Neural progenitor cell (in vitro differentiated cells): ENCODE measurements at regions not wholly inside any gene's neighbourhood (a gene's known extent, or its start where the extent isn't known, plus 50 kb on each side); places are given as distances from the start of the nearest gene placed in this dataset.
"Not testable (repeated sequence)": the region's sequence is repeated elsewhere in the genome, so short reads cannot be mapped to it uniquely, and the experiment has no call there.

Experiments used
- DNase-seq: peaks from one replicate; pipeline ENCODE4 v3.0.0-alpha.2; 2016; ENCODE audit warnings: low spot score
- H2AFZ ChIP-seq: fragments of 200-600 bp; sonication (generic); replicated peaks from 2 replicates; pipeline ENCODE4 v1.6.1; 2016; ENCODE audit warnings: antibody characterized with exemption
- H3F3A ChIP-seq: fragments of 200-600 bp; sonication (generic); 2 replicates; pipeline ENCODE4 v1.6.1; 2016; ENCODE audit warnings: antibody characterized with exemption, low read depth
- H3K27ac ChIP-seq: fragments of 200-600 bp; sonication (generic); 2 replicates; pipeline ENCODE4 v1.5.1; 2016; ENCODE audit warnings: mild to moderate bottlenecking
- H3K27me3 ChIP-seq: fragments of 200-600 bp; sonication (generic); 2 replicates; pipeline ENCODE4 v1.6.1; 2016; ENCODE audit warnings: mild to moderate bottlenecking, moderate library complexity
- H3K36me3 ChIP-seq: fragments of 200-600 bp; sonication (generic); 2 replicates; pipeline ENCODE4 v1.5.1; 2016
- H3K4me1 ChIP-seq: fragments of 200-600 bp; sonication (generic); 2 replicates; pipeline ENCODE4 v1.6.1; 2016; ENCODE audit warnings: mixed run types
- H3K4me2 ChIP-seq: fragments of 200-600 bp; sonication (generic); 2 replicates; pipeline ENCODE4 v1.6.1; 2016
- H3K4me3 ChIP-seq: fragments of 200-600 bp; sonication (generic); 2 replicates; pipeline ENCODE4 v1.5.1; 2016
- H3K79me2 ChIP-seq: fragments of 200-600 bp; sonication (generic); 2 replicates; pipeline ENCODE4 v1.6.1; 2016; ENCODE audit warnings: low read depth
- H3K9ac ChIP-seq: fragments of 200-600 bp; sonication (generic); 2 replicates; pipeline ENCODE4 v1.6.1; 2016
- H3K9me3 ChIP-seq: fragments of 200-600 bp; sonication (generic); 2 replicates; pipeline ENCODE4 v1.5.1; 2016; ENCODE audit warnings: low read depth
- H4K20me1 ChIP-seq: fragments of 200-600 bp; sonication (generic); 2 replicates; pipeline ENCODE4 v1.6.1; 2016; ENCODE audit warnings: low read depth
- H3K27ac Mint-ChIP-seq: 3 replicates; pipeline ENCODE4 v1.8.0; 2021; ENCODE audit warnings: mixed read lengths
- H3K27me3 Mint-ChIP-seq: 2 replicates; pipeline ENCODE4 v1.8.0; 2022; ENCODE audit warnings: low read depth, mild to moderate bottlenecking, inconsistent platforms, moderate library complexity, mixed read lengths; ENCODE audit not compliant: insufficient read depth
- H3K36me3 Mint-ChIP-seq: 3 replicates; pipeline ENCODE4 v1.8.0; 2021; ENCODE audit warnings: mixed read lengths
- H3K4me1 Mint-ChIP-seq: 3 replicates; pipeline ENCODE4 v1.8.0; 2021; ENCODE audit warnings: mixed read lengths
- H3K4me3 Mint-ChIP-seq: 3 replicates; pipeline ENCODE4 v1.8.0; 2021; ENCODE audit warnings: mild to moderate bottlenecking, moderate library complexity, mixed read lengths
- H3K9me3 Mint-ChIP-seq: 3 replicates; pipeline ENCODE4 v1.8.0; 2020; ENCODE audit warnings: mixed read lengths
- CTCF ChIP-seq: fragments of 200-600 bp; sonication (generic); IDR thresholded peaks from 2 replicates; pipeline ENCODE4 v1.5.1; 2017; ENCODE audit warnings: antibody characterized with exemption, mild to moderate bottlenecking
- EZH2 ChIP-seq: fragments of 200-600 bp; sonication (generic); IDR thresholded peaks from 2 replicates; pipeline ENCODE4 v1.6.1; 2017; ENCODE audit warnings: antibody characterized with exemption, mild to moderate bottlenecking, moderate library complexity
- EZH2phosphoT487 ChIP-seq: fragments of 200-600 bp; sonication (generic); IDR thresholded peaks from 2 replicates; pipeline ENCODE4 v1.6.1; 2017; ENCODE audit warnings: antibody characterized with exemption

- Histone ChIP-seq H2AFZ (no peak overlapping the region), H3K9ac (no peak overlapping the region), H3K9me3 (no peaks in the 10 kb centered on the region), H3K27ac (no peak overlapping the region), H3K4me1 (peaks cover 6% of the 10 kb centered on the region), H3K27me3 (no peaks in the 10 kb centered on the region), H4K20me1 (no peaks in the 10 kb centered on the region), H3K4me3 (no peak overlapping the region), H3K4me2 (no peak overlapping the region), H3F3A (no peaks in the 10 kb centered on the region), H3K79me2 (no peaks in the 10 kb centered on the region), H3K36me3 (no peaks in the 10 kb centered on the region)
- Mint-ChIP-seq H3K36me3 (no peaks in the 10 kb centered on the region), H3K27me3 (peaks cover 3% of the 10 kb centered on the region), H3K9me3 (no peaks in the 10 kb centered on the region), H3K4me3 (no peak overlapping the region), H3K27ac (no peak overlapping the region), H3K4me1 (peaks cover 16% of the 10 kb centered on the region)
- TF ChIP-seq EZH2 (no peak), EZH2phosphoT487 (no peak), CTCF (no peak)
- no peak for DNase-seq
These were observed 214.9 kb downstream of the KTN1 start for GRCh38 chr14:55794655-55795595.

GRCh38 chr14:55796513-55796912, 216.5 kb downstream of the KTN1 start:
- not testable (repeated sequence) for H3K9me3 ChIP-seq, H3K9me3 Mint-ChIP-seq, H4K20me1 ChIP-seq, H3K4me3 Mint-ChIP-seq, H3K36me3 Mint-ChIP-seq, H3K27me3 ChIP-seq, H3K4me3 ChIP-seq, H3K36me3 ChIP-seq, DNase-seq, H3K79me2 ChIP-seq, H3K4me2 ChIP-seq, H3K27ac ChIP-seq, H3K9ac ChIP-seq, H3K27ac Mint-ChIP-seq, H2AFZ ChIP-seq, H3K27me3 Mint-ChIP-seq, H3F3A ChIP-seq
- H3K4me1 ChIP-seq: peaks cover 14% of the 10 kb centered on the region
- H3K4me1 Mint-ChIP-seq: peaks cover 20% of the 10 kb centered on the region

GRCh38 chr14:55798406-55798805, 218.4 kb downstream of the KTN1 start:
- Mint-ChIP-seq H3K27me3 (peaks cover 3% of the 10 kb centered on the region), H3K9me3 (peaks cover 6% of the 10 kb centered on the region), H3K4me1 (peaks cover 23% of the 10 kb centered on the region), H3K27ac (no peak overlapping the region), H3K4me3 (no peak overlapping the region), H3K36me3 (no peaks in the 10 kb centered on the region)
- Histone ChIP-seq H3K4me1 (peaks cover 14% of the 10 kb centered on the region), H3F3A (peaks cover 4% of the 10 kb centered on the region), H3K4me2 (no peak overlapping the region), H3K79me2 (no peaks in the 10 kb centered on the region), H3K9me3 (no peaks in the 10 kb centered on the region), H2AFZ (no peak overlapping the region), H3K27me3 (no peaks in the 10 kb centered on the region), H3K36me3 (no peaks in the 10 kb centered on the region), H3K27ac (no peak overlapping the region), H3K9ac (no peak overlapping the region), H3K4me3 (no peak overlapping the region), H4K20me1 (no peaks in the 10 kb centered on the region)
- TF ChIP-seq EZH2: no peak
- TF ChIP-seq CTCF: no peak
- no peak for TF ChIP-seq EZH2phosphoT487
- DNase-seq: no peak

- Histone ChIP-seq H3K79me2 (no peaks in the 10 kb centered on the region), H3K4me1 (peaks cover 14% of the 10 kb centered on the region), H3K9ac (no peak overlapping the region), H3K4me3 (no peak overlapping the region), H3K9me3 (no peaks in the 10 kb centered on the region), H3K27me3 (no peaks in the 10 kb centered on the region), H4K20me1 (no peaks in the 10 kb centered on the region), H2AFZ (no peak overlapping the region), H3K4me2 (no peak overlapping the region), H3K36me3 (no peaks in the 10 kb centered on the region), H3F3A (peaks cover 4% of the 10 kb centered on the region), H3K27ac (no peak overlapping the region)
- Mint-ChIP-seq H3K4me1 (peaks cover 34% of the 10 kb centered on the region), H3K4me3 (no peak overlapping the region), H3K27me3 (peaks cover 3% of the 10 kb centered on the region), H3K27ac (no peak overlapping the region), H3K36me3 (no peaks in the 10 kb centered on the region), H3K9me3 (peaks cover 6% of the 10 kb centered on the region)
- TF ChIP-seq EZH2 (no peak), EZH2phosphoT487 (no peak), CTCF (no peak)
- DNase-seq: no peak
These were observed 219.6 kb downstream of the KTN1 start for GRCh38 chr14:55799508-55800095.
